ENCODE measurements at regions not wholly inside any gene's neighbourhood (a gene's known extent, or its start where the extent isn't known, plus 50 kb on each side); places are given as distances from the start of the nearest gene placed in this dataset.
A peak's percentile ranks its signal among the peaks of the same experiment; 100 is the strongest.

DNA sequence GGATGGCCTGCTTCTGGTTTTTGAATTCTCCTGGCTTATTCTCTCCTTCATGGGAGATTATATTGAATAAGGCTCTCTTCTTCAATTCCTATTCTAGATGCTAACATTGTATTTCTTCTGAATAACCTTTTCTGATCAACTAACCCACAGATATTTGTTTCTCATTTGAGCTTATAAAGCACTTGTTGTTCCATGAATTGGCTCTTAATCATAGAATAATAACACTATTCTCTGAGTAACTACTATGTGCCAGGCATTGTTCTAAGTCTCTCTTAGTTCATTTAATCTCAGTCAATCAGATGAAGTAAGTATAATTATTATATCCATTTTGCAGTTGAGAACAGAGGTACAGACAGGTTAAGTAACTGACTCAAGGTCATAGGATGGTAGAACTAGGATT is 136.3 kb upstream of the MLIP start:
- no peaks in the 10 kb centered on the region for H3K27me3 ChIP-seq
- no peak overlapping the region for H3K27ac ChIP-seq
- no peaks in the 10 kb centered on the region for H3K9me3 ChIP-seq
- DNase-seq: no peak
- no peak overlapping the region for H3K4me3 ChIP-seq
- intact Hi-C loops (cut with DNase I): no loop called here
- no peaks in the 10 kb centered on the region for H3K4me1 ChIP-seq (ENCODE audit: insufficient read depth)
- TF ChIP-seq EP300 (IDR thresholded peaks at IDR 0.05) (no peak), POLR2A (IDR thresholded peaks at IDR 0.05) (no peak)
- TF ChIP-seq, protein P1, sequence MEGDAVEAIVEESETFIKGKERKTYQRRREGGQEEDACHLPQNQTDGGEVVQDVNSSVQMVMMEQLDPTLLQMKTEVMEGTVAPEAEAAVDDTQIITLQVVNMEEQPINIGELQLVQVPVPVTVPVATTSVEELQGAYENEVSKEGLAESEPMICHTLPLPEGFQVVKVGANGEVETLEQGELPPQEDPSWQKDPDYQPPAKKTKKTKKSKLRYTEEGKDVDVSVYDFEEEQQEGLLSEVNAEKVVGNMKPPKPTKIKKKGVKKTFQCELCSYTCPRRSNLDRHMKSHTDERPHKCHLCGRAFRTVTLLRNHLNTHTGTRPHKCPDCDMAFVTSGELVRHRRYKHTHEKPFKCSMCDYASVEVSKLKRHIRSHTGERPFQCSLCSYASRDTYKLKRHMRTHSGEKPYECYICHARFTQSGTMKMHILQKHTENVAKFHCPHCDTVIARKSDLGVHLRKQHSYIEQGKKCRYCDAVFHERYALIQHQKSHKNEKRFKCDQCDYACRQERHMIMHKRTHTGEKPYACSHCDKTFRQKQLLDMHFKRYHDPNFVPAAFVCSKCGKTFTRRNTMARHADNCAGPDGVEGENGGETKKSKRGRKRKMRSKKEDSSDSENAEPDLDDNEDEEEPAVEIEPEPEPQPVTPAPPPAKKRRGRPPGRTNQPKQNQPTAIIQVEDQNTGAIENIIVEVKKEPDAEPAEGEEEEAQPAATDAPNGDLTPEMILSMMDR (IDR thresholded peaks at IDR 0.05): no peak
- H3K36me3 ChIP-seq: no peaks in the 10 kb centered on the region

DNA sequence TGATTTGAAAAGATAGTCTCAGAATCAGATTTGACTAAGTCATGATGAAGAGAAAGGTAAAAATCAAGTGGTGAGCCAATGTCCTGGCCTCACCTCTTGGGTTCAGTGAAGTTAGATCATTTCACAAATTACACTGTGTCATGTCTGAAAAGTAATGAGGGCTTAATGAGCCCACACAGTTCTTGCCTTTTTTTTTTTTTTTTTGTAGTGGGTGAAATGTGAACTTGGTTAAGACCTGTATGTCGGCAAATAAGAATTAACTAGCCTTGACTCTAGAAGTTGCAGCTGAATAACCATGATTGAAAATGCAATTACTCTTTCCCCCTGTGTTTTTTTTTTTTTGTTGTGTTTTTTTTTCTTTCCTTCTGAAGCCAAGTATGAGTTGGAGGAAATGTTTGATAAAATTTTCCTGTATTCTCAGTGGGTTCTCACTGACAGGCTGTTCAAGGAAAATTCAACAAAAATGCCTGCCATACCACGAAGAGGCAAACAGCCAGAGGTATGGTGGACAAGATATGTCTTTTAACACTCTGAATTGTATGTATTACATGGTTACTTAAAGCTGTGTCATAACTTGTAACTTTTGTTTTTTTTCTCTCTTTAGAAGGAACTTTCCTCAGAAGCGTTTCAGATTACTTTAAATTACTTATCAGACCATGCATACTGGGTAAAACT is 135.2 kb upstream of the MLIP start:
- Histone ChIP-seq H3K36me3 (no peaks in the 10 kb centered on the region), H3K27ac (no peak overlapping the region), H3K4me1 (ENCODE audit: insufficient read depth) (no peaks in the 10 kb centered on the region), H3K4me3 (no peak overlapping the region), H3K9me3 (no peaks in the 10 kb centered on the region), H3K27me3 (no peaks in the 10 kb centered on the region)
- WGBS, 3 donors: 10 to 31% (median 10%) methylated on average over 3 of the region's 3 CpGs
- no peak for DNase-seq
- TF ChIP-seq, protein P1 (IDR thresholded peaks at IDR 0.05): no peak
- TF ChIP-seq EP300 (IDR thresholded peaks at IDR 0.05) (no peak), POLR2A (IDR thresholded peaks at IDR 0.05) (no peak)
- intact Hi-C loops (cut with DNase I): no loop called here

DNA sequence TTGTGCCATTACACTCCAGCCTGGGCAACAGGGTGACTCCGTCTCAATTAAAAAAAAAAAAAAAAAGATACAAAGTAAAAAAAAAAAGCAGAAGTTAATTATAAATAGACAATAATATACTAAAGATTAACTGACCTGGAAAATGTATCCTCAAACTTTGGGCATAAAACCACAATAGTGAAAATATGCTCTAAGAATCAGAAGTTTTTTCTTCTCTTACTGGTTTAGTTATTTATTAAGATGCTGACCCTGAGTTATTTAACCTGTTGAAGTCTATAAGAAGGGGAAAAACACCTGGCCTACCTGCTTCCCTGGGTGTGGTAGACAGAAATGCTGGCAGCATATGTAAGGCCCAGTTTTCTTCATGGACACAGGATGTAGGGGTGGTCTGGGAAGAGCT is 133.7 kb upstream of the MLIP start:
- no peaks in the 10 kb centered on the region for H3K9me3 ChIP-seq
- intact Hi-C loops (cut with DNase I): no loop called here

DNA sequence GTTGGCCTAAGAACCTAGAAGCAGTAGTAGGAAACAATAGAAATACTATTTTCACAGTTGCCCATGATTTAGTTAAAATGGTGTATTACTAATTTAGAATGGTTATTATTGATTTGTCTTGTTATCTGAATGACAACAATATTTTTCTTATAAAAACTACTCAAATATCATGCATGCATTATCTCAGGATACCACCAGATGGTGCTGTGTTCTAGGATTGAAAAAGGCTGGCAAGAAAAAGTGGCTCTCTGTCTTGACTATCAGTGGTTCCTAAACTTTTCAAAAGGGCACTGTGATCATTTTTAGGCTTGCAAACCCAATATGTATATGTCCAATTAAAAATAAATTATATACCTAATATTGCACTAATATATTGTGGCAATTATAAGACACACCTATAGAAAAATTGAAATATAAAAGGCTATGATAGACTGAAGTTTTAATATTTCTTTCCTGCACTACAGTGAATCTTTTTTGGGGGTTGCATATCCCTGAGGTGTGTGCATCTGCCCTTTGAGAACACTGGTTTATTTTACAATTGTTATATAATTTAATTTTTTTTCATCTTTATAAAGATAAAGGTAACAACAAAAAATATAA is 131.7 kb upstream of the MLIP start:
- H3K9me3 ChIP-seq: no peaks in the 10 kb centered on the region
- no peaks in the 10 kb centered on the region for H3K27me3 ChIP-seq
- intact Hi-C loops (cut with DNase I): no loop called here
- no peak for TF ChIP-seq POLR2A (IDR thresholded peaks at IDR 0.05)
- TF ChIP-seq, protein P1 (IDR thresholded peaks at IDR 0.05): peak in 2 of 3 donors; percentile 38 to 45
- H3K4me1 ChIP-seq (ENCODE audit: insufficient read depth): no peaks in the 10 kb centered on the region
- DNase-seq: no peak
- H3K36me3 ChIP-seq: no peaks in the 10 kb centered on the region
- H3K4me3 ChIP-seq: no peak overlapping the region
- no peak overlapping the region for H3K27ac ChIP-seq

More for the DNA sequence above, 133.7 kb upstream of the MLIP start:
- Histone ChIP-seq H3K4me3 (no peak overlapping the region), H3K4me1 (ENCODE audit: insufficient read depth) (no peaks in the 10 kb centered on the region), H3K36me3 (no peaks in the 10 kb centered on the region), H3K27ac (no peak overlapping the region), H3K27me3 (no peaks in the 10 kb centered on the region)
- WGBS, 3 donors: 85 to 97% (median 88%) methylated on average over 1 of the region's 1 CpG
- DNase-seq: no peak
- TF ChIP-seq EP300 (IDR thresholded peaks at IDR 0.05) (no peak), POLR2A (IDR thresholded peaks at IDR 0.05) (no peak)
- TF ChIP-seq, protein P1 (IDR thresholded peaks at IDR 0.05): no peak
